HL-60 (cell line): ENCODE measurements at regions not wholly inside any gene's neighbourhood (a gene's known extent, or its start where the extent isn't known, plus 50 kb on each side); places are given as distances from the start of the nearest gene placed in this dataset.

ENCODE experiments used
- GABPA ChIP-seq: IDR thresholded peaks from 2 replicates; pipeline ENCODE4 v1.6.1; 2012; ENCODE audit warnings: low read depth
- POLR2AphosphoS5 ChIP-seq: IDR thresholded peaks from 2 replicates; pipeline ENCODE4 v1.6.1; 2012; ENCODE audit warnings: low read depth
- REST ChIP-seq: IDR thresholded peaks from 2 replicates; pipeline ENCODE4 v1.6.1; 2012; ENCODE audit warnings: low read depth; ENCODE audit not compliant: insufficient replicate concordance
- SPI1 ChIP-seq: IDR thresholded peaks from 2 replicates; pipeline ENCODE4 v1.6.1; 2012; ENCODE audit warnings: low read depth, mild to moderate bottlenecking, borderline replicate concordance
- TF ChIP-seq, protein P1 (sequence below): IDR thresholded peaks from one replicate; pipeline ENCODE4 v1.5.1; 2011; ENCODE audit warnings: low read length, control low read depth, inconsistent platforms; ENCODE audit not compliant: insufficient read depth

DNA sequence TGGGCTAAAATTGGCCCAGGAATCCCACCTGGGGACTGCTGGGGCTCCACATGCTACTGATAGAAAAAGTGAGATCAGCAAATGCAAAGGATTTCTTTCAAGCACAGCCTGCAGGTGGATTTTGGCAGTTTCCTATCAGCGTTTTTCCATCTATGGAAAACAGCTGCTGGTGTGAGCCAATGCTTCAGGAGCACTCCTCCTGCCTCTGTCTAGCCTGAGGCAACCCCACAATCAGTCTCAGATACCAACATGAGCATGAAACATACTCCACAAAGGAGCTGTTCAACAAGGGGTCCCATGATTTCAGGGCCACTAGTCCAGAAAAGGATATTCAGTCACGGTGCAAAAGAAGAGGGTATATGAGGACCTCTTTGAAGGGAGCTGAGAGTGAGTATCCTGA is 311.5 kb upstream of the THBS1 start:
- TF ChIP-seq, protein P1, sequence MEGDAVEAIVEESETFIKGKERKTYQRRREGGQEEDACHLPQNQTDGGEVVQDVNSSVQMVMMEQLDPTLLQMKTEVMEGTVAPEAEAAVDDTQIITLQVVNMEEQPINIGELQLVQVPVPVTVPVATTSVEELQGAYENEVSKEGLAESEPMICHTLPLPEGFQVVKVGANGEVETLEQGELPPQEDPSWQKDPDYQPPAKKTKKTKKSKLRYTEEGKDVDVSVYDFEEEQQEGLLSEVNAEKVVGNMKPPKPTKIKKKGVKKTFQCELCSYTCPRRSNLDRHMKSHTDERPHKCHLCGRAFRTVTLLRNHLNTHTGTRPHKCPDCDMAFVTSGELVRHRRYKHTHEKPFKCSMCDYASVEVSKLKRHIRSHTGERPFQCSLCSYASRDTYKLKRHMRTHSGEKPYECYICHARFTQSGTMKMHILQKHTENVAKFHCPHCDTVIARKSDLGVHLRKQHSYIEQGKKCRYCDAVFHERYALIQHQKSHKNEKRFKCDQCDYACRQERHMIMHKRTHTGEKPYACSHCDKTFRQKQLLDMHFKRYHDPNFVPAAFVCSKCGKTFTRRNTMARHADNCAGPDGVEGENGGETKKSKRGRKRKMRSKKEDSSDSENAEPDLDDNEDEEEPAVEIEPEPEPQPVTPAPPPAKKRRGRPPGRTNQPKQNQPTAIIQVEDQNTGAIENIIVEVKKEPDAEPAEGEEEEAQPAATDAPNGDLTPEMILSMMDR, result no peak
- no peak for TF ChIP-seq POLR2AphosphoS5
- TF ChIP-seq REST, result no peak
- no peak for TF ChIP-seq GABPA
- TF ChIP-seq SPI1, result no peak
